T-helper 17 cell (primary cell): ENCODE measurements at regions not wholly inside any gene's neighbourhood (a gene's known extent, or its start where the extent isn't known, plus 50 kb on each side); places are given as distances from the start of the nearest gene placed in this dataset.
"Not testable (repeated sequence)": the region's sequence is repeated elsewhere in the genome, so short reads cannot be mapped to it uniquely, and the experiment has no call there.

Experiments
- ATAC-seq: fragments of 150-1000 bp; cut with Tn5 transposase; 2 replicates; pipeline ENCODE4 v1.10.0; 2021; ENCODE audit warnings: mild to moderate bottlenecking, moderate library complexity
- DNase-seq, 3 donors: peaks; one replicate each; pipeline versions ENCODE4 v3.0.0 to v3.0.0-alpha.2; 2020 to 2021
- H3K9me3 ChIP-seq: one replicate; pipeline ENCODE4 v1.7.0; 2013; ENCODE audit warnings: low read length, mild to moderate bottlenecking; ENCODE audit not compliant: control insufficient read depth, poor library complexity, severe bottlenecking
- H3K27ac Mint-ChIP-seq: one replicate; pipeline ENCODE4 v1.8.0; 2022; ENCODE audit warnings: mild to moderate bottlenecking, moderate library complexity, mixed read lengths
- H3K27me3 Mint-ChIP-seq: one replicate; pipeline ENCODE4 v1.8.0; 2022; ENCODE audit warnings: mixed read lengths
- H3K36me3 Mint-ChIP-seq: one replicate; pipeline ENCODE4 v1.8.0; 2022; ENCODE audit warnings: low read depth, mixed read lengths
- H3K4me1 Mint-ChIP-seq: one replicate; pipeline ENCODE4 v1.8.0; 2022; ENCODE audit warnings: mild to moderate bottlenecking, mixed read lengths
- H3K4me3 Mint-ChIP-seq: one replicate; pipeline ENCODE4 v1.8.0; 2022; ENCODE audit warnings: mild to moderate bottlenecking, moderate library complexity, mixed read lengths

- no peaks in the 10 kb centered on the region for H3K27me3 Mint-ChIP-seq
- no peaks in the 10 kb centered on the region for H3K9me3 ChIP-seq
- H3K27ac Mint-ChIP-seq, result no peak overlapping the region
- ATAC-seq (no peak), DNase-seq (no peak)
- no peaks in the 10 kb centered on the region for H3K36me3 Mint-ChIP-seq
- H3K4me1 Mint-ChIP-seq, result no peaks in the 10 kb centered on the region
- H3K4me3 Mint-ChIP-seq, result no peak overlapping the region
These were observed 267.0 kb upstream of the TYRP1 start for GRCh38 chr9:12425878-12426864.

GRCh38 chr9:12439267-12439666 lies 253.9 kb upstream of the TYRP1 start:
- no peak overlapping the region for H3K4me3 Mint-ChIP-seq
- no peak for ATAC-seq
- DNase-seq, result no peak
- no peaks in the 10 kb centered on the region for H3K27me3 Mint-ChIP-seq
- H3K27ac Mint-ChIP-seq, result no peak overlapping the region
- H3K4me1 Mint-ChIP-seq, result no peaks in the 10 kb centered on the region
- H3K36me3 Mint-ChIP-seq, result no peaks in the 10 kb centered on the region
- no peaks in the 10 kb centered on the region for H3K9me3 ChIP-seq

- H3K27me3 Mint-ChIP-seq, DNase-seq, H3K36me3 Mint-ChIP-seq, H3K27ac Mint-ChIP-seq, ATAC-seq, H3K4me3 Mint-ChIP-seq, H3K4me1 Mint-ChIP-seq, H3K9me3 ChIP-seq: not testable (repeated sequence)
These were observed 252.1 kb upstream of the TYRP1 start for GRCh38 chr9:12441080-12441479.

GRCh38 chr9:12441506-12441905 lies 251.7 kb upstream of the TYRP1 start:
- no peak for ATAC-seq
- H3K9me3 ChIP-seq, result no peaks in the 10 kb centered on the region
- Mint-ChIP-seq H3K27me3 (no peaks in the 10 kb centered on the region), H3K27ac (no peak overlapping the region), H3K4me1 (no peaks in the 10 kb centered on the region), H3K4me3 (no peak overlapping the region), H3K36me3 (no peaks in the 10 kb centered on the region)
- DNase-seq, result no peak

GRCh38 chr9:12448246-12448645 lies 244.9 kb upstream of the TYRP1 start:
- Mint-ChIP-seq H3K27me3 (no peaks in the 10 kb centered on the region), H3K4me3 (no peak overlapping the region), H3K27ac (no peak overlapping the region), H3K4me1 (no peaks in the 10 kb centered on the region), H3K36me3 (no peaks in the 10 kb centered on the region)
- DNase-seq (no peak), ATAC-seq (no peak)
- H3K9me3 ChIP-seq, result no peaks in the 10 kb centered on the region

GRCh38 chr9:12457237-12457636 lies 235.9 kb upstream of the TYRP1 start:
- no peak overlapping the region for H3K4me3 Mint-ChIP-seq
- no peaks in the 10 kb centered on the region for H3K27me3 Mint-ChIP-seq
- H3K4me1 Mint-ChIP-seq, result no peaks in the 10 kb centered on the region
- DNase-seq (no peak), ATAC-seq (no peak)
- H3K27ac Mint-ChIP-seq, result no peak overlapping the region
- H3K9me3 ChIP-seq, result no peaks in the 10 kb centered on the region
- no peaks in the 10 kb centered on the region for H3K36me3 Mint-ChIP-seq

GRCh38 chr9:12461763-12462460 lies 231.3 kb upstream of the TYRP1 start:
- Mint-ChIP-seq H3K36me3 (no peaks in the 10 kb centered on the region), H3K4me3 (no peak overlapping the region), H3K4me1 (no peaks in the 10 kb centered on the region), H3K27ac (no peak overlapping the region), H3K27me3 (no peaks in the 10 kb centered on the region)
- ATAC-seq, result no peak
- no peaks in the 10 kb centered on the region for H3K9me3 ChIP-seq
- no peak for DNase-seq

GRCh38 chr9:12462861-12463260 lies 230.3 kb upstream of the TYRP1 start:
- DNase-seq (no peak), ATAC-seq (no peak)
- H3K9me3 ChIP-seq, result no peaks in the 10 kb centered on the region
- H3K27me3 Mint-ChIP-seq, result no peaks in the 10 kb centered on the region
- no peak overlapping the region for H3K27ac Mint-ChIP-seq
- no peak overlapping the region for H3K4me3 Mint-ChIP-seq
- no peaks in the 10 kb centered on the region for H3K36me3 Mint-ChIP-seq
- no peaks in the 10 kb centered on the region for H3K4me1 Mint-ChIP-seq

- no peaks in the 10 kb centered on the region for H3K9me3 ChIP-seq
- Mint-ChIP-seq H3K4me1 (no peaks in the 10 kb centered on the region), H3K27me3 (no peaks in the 10 kb centered on the region), H3K27ac (no peak overlapping the region), H3K36me3 (no peaks in the 10 kb centered on the region), H3K4me3 (no peak overlapping the region)
- ATAC-seq (no peak), DNase-seq (no peak)
These were observed 229.5 kb upstream of the TYRP1 start for GRCh38 chr9:12463641-12464040.

- ATAC-seq (no peak), DNase-seq (no peak)
- H3K4me1 Mint-ChIP-seq, result no peaks in the 10 kb centered on the region
- no peak overlapping the region for H3K4me3 Mint-ChIP-seq
- H3K27ac Mint-ChIP-seq, result no peak overlapping the region
- H3K36me3 Mint-ChIP-seq, result no peaks in the 10 kb centered on the region
- no peaks in the 10 kb centered on the region for H3K27me3 Mint-ChIP-seq
- no peaks in the 10 kb centered on the region for H3K9me3 ChIP-seq
These were observed 228.8 kb upstream of the TYRP1 start for GRCh38 chr9:12464400-12464799.

GRCh38 chr9:12464910-12465512 lies 228.2 kb upstream of the TYRP1 start:
- no peak for ATAC-seq
- Mint-ChIP-seq H3K4me1 (no peaks in the 10 kb centered on the region), H3K4me3 (no peak overlapping the region), H3K27me3 (no peaks in the 10 kb centered on the region), H3K36me3 (no peaks in the 10 kb centered on the region), H3K27ac (no peak overlapping the region)
- DNase-seq, result no peak
- no peaks in the 10 kb centered on the region for H3K9me3 ChIP-seq

- no peak overlapping the region for H3K27ac Mint-ChIP-seq
- H3K36me3 Mint-ChIP-seq, result no peaks in the 10 kb centered on the region
- H3K9me3 ChIP-seq, result no peaks in the 10 kb centered on the region
- ATAC-seq (no peak), DNase-seq (no peak)
- no peaks in the 10 kb centered on the region for H3K27me3 Mint-ChIP-seq
- no peak overlapping the region for H3K4me3 Mint-ChIP-seq
- H3K4me1 Mint-ChIP-seq, result no peaks in the 10 kb centered on the region
These were observed 224.1 kb upstream of the TYRP1 start for GRCh38 chr9:12469084-12469483.

GRCh38 chr9:12494411-12494810 lies 198.8 kb upstream of the TYRP1 start:
- no peak for DNase-seq
- no peak overlapping the region for H3K27ac Mint-ChIP-seq
- no peaks in the 10 kb centered on the region for H3K4me1 Mint-ChIP-seq
- no peak overlapping the region for H3K4me3 Mint-ChIP-seq
- ATAC-seq, result no peak
- no peaks in the 10 kb centered on the region for H3K9me3 ChIP-seq
- no peaks in the 10 kb centered on the region for H3K27me3 Mint-ChIP-seq
- H3K36me3 Mint-ChIP-seq, result no peaks in the 10 kb centered on the region
